HG02973 (cell line): ENCODE measurements at regions not wholly inside any gene's neighbourhood (a gene's known extent, or its start where the extent isn't known, plus 50 kb on each side); places are given as distances from the start of the nearest gene placed in this dataset.

Source experiments
- ATAC-seq: cut with Tn5 transposase; IDR thresholded peaks from one replicate; pipeline ENCODE4 v1.9.1; 2021; ENCODE audit warnings: moderate library complexity; ENCODE audit not compliant: unreplicated experiment

GRCh38 chr5:89996890-89997289, 412.7 kb downstream of the CETN3 start:
- no peak for ATAC-seq

- no peak for ATAC-seq
Observed at GRCh38 chr5:89996335-89996734, 413.2 kb downstream of the CETN3 start.

GRCh38 chr5:89994266-89994665, 415.3 kb downstream of the CETN3 start:
- ATAC-seq, result no peak

DNA sequence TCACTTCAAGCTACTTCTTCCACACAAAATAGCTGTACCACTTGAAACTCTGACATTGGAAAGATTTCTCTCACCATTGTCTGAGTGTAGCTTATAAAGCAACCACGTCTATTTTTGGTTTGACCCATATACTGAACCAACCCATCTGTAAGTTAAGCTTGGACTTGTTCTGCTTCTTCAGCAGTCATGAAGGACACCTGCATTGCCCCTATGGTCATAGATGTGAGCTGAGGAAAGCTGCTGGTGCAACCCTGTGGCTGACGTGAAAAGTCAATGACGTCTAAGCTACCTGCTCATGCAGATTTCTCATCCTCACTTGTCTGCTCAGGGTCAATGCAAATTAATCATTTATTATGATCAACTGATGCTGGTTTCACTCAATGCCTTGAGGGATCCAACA, 417.4 kb downstream of the CETN3 start:
- no peak for ATAC-seq

DNA sequence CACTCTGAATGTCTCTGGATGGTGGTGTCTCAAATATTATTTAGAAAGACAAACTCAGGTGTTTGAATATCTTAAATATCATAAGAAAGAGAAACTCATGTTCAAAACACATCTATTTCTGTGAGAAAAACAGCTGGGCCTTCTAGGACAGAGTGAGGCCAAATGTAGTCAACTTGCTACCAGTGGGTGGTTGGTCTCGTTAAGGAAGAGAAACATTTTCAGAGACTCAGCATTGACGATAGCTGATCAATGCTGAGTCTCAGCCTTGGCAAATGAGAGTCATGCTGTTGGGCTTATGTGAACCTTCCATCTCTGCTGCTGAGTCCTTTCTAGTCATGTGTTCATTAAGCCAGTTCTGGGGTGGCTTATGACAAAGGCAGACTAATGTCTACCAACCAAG, 418.0 kb downstream of the CETN3 start:
- ATAC-seq, result no peak

- ATAC-seq, result no peak
Observed at GRCh38 chr5:89989776-89990175, 419.8 kb downstream of the CETN3 start.

- ATAC-seq, result no peak
Observed at GRCh38 chr5:89988998-89989655, 420.4 kb downstream of the CETN3 start.

- no peak for ATAC-seq
Observed at GRCh38 chr5:89988129-89988810, 421.3 kb downstream of the CETN3 start.

DNA sequence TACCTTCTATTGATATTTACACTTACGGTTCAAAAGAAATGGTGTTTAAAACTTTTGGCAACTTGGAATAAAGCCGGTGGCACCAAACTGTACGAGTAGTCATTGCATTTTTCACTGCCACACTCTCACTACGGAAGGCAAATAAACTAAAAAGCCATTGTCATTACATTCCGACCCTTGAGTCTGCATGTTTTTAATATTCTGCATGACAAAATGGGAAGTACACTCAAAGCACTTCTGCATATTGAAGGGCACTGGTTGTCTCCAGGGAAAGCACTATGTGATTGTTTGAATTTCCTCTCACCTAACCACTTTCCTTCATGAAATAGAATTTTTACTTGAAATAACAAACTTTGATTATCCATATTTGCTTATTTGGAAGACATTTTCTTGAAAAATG, 426.3 kb downstream of the CETN3 start:
- ATAC-seq, result no peak

DNA sequence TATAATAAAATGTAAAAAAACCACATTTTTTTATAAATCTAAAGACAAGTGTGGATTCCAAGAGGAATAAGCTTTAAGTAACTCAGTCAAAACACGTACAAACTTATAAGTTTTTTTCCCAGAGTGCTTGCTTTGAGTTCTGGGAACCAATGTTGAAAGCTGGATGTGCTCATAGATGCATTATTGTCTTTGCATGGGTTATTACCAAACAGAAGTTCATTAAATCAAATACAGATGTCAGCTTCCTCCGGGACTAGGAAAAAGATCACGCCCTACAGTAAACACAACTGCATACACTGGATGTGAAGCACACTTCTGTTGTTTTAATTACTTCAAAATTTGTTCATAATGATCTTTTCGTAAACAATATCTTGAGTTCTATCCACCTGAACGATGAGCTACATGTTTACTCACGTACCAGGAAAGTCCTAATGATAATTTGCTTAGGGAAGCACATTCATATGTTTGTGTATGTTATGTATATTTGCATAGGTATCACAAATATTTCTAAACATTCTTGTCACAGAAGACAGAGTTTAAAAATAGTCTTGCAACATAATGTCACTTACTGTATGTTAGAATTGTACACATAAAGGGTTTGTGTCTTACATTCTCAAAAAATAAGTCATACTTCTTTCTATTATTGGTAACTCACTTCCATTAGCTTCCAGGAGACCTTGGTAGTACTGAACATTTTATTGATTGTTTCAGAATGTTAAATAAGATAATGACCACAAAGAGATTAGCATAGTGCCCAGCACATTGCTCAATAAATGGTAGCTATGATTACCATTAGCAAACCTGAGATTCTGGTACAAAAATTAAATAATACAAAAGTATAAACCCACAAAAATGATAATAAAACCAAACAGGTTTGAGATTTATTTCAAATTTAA, 427.4 kb downstream of the CETN3 start:
- no peak for ATAC-seq

GRCh38 chr5:89981021-89981420, 428.5 kb downstream of the CETN3 start:
- no peak for ATAC-seq

DNA sequence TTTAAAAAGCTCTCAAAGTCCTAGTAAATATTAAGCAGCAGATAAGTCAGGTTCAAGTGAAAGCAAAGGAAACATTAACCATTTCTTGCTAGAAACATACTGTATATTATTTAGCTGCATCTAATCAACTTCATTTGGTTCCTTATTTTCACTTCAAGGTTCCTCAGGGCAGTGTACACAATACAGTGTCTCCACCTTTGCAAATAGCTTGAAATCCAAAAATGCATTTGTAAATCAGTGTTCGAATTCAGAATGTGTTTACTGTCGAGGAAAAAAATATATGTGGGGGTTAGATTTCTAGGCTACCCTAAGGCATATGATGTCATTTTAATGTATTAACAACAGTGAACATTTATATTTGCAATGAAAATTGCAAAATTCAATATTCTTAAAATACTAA, 436.0 kb downstream of the CETN3 start:
- no peak for ATAC-seq

DNA sequence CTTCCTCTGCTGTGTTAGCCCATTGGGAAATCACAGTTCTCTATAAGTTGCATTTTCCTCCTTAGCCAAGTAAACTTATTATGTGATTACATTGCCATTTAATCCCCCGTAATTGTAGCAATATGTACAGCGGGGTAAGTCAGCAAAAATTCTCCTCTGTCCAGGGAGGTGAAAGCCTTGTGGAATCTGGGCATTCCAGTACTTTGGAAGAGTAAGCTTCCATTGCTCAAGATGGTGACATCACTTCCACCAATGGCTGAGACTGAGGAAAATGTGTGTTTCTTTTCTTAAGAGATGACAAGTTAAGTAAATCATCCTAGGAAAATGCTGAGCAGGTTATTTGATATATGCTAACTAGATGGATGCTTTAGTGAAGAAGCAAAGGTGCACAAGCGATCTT, 436.7 kb downstream of the CETN3 start:
- no peak for ATAC-seq

GRCh38 chr5:89968958-89969381, 440.6 kb downstream of the CETN3 start:
- ATAC-seq, result no peak

DNA sequence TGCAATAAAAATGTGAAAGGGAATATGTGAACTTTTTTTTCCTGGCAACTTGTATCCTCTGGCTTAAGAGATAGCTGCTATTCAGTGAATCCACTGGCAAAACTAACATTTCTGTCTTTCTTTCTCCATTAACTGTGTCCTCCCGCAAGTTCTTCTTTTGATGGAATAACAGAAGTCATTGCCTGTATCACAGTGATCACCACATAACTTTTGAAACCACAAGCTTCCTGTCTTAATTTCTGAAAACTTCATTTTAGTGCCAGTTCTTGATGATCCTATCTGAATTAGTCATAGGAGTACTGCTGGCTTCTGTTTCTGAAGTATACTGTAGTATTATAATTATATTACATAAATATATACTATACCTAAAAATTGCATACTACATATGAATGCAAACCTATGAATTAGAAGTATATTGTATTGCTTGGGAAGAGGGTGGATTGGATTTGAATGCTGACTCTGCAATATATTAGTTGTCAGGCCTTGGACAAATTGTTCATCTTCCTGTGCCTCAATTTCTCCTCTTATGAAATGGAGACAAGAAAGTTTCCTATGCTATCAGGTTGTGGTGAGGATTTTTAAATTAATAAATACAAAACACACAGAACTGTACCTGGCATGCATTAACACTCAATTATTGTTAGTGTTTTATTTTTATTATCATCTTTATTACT, 441.6 kb downstream of the CETN3 start:
- no peak for ATAC-seq

- ATAC-seq, result no peak
Observed at GRCh38 chr5:89956838-89957237, 452.7 kb downstream of the CETN3 start.

DNA sequence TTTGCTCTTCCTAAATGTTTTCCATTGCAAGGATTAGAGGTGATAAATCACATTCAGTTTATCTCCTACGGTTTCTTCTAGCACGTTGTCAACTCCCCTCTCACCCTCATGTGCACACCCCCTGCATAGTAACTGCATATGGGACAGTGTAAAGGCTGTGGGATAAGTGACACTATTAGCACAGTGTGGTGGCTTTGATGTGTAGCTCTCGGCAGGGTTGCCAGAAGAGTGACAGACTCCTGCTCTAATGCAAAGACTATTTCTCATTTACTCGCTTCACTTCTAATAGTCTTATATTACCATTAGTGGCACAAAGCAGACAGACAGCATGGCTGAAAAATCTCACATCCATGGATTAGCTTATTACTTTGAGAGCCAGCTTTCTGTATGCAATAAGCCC, 454.6 kb downstream of the CETN3 start:
- no peak for ATAC-seq

DNA sequence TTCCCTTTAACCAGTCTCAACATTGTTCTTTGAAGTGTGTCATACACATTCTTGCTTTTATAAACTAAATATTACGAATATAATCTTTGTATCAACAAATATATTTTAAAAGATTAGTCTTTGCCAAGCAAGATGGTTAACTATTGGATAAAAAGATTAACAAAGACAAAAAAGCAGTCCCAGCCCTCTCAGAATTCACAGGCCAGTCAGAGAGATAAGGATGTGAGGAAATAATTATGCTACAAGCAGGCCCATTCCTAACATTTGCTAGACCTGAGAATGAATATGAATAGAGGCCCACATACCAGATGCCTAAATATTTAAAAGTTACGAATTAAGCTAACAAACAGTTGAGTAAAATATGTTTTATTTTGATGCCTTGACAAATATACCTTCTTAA, 457.7 kb downstream of the CETN3 start:
- ATAC-seq, result no peak

- ATAC-seq, result no peak
Observed at GRCh38 chr5:89950234-89950633, 459.3 kb downstream of the CETN3 start.

DNA sequence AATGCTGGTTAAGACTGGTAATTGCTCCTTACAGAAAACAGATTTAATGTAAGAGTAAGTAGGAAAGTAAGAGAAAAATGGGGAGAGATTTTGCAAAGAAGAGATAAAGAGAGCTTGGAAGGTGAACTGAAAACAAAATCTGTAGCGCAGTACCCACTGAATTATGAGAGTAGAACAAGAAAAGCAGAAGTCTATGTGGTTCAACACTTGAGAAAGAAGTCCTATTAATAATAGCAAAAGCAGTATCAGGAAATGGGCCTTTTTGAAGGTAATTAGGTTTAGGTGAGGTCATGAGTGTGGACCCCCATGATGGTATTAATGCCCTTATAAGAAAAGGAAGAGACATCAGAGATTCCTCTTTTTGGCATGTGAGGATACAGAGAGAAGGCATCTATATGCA, 460.6 kb downstream of the CETN3 start:
- no peak for ATAC-seq

DNA sequence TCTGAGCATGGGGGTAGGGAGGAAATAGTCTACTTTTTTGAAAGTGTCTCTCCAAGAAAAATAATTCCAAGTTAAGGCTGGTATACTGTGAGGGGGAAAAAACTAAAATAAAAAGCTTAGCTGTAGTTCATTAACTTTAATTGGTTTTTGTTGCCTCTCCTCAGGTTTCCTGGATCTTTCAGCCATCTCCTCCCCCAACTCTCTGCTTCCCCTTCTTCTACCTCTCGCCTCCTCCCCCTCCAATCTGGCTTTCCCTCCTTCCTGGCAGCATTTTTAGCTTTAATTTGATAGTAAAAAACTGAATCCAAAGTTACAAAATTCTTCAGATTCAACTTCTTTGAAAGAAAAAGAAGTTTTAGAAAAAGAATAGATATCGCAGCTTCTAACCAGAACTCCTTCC, 462.6 kb downstream of the CETN3 start:
- no peak for ATAC-seq
